ENCODE measurements at regions not wholly inside any gene's neighbourhood (a gene's known extent, or its start where the extent isn't known, plus 50 kb on each side); places are given as distances from the start of the nearest gene placed in this dataset.
"Not testable (repeated sequence)": the region's sequence is repeated elsewhere in the genome, so short reads cannot be mapped to it uniquely, and the experiment has no call there.

GRCh38 chr10:34907743-34908430 lies 92.8 kb upstream of the PARD3 start:
- no peak for DNase-seq

- DNase-seq, result peak; percentile 63
Observed at GRCh38 chr10:34906067-34906965, 91.2 kb upstream of the PARD3 start.

GRCh38 chr10:34905200-34905927 lies 90.3 kb upstream of the PARD3 start:
- no peak for DNase-seq

DNA sequence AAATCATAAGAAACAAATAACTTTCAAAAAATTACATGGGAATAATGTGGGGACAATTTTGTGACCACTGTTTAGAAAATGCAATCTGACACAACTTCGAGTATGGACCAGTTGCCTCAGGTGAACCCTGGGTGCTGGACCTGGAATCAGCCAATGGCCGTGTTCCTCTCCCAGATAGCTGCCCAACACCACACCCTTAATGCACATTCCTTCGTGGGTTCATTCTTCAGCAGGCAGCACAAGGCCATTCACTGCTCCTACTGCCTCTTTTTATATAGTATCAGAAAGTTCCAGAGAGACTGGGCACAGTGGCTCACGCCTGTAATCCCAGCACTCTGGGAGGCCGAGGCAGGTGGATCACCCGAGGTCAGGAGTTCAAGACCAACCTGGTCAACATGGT lies 89.1 kb upstream of the PARD3 start:
- DNase-seq, result no peak

DNA sequence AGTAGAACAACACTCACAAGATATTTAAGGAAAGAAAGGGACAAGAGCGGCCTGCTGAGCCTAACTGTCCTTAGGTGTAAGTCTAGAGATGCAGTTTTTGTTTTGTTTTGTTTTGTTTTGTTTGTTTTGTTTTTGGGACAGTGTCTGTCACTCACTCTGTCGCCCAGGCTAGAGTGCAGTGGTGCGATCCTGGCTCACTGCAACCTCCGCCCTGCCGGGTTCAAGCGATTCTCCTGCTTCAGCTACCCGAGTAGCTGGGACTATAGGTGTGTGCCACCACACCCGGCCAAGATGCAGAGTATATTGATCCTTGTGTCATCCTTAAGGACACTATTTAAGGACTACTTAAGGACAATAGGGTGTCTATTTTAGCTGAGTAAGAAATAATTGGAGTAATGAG lies 84.1 kb upstream of the PARD3 start:
- no peak for DNase-seq

- DNase-seq, result no peak
Observed at GRCh38 chr10:34895977-34896376, 80.9 kb upstream of the PARD3 start.

DNA sequence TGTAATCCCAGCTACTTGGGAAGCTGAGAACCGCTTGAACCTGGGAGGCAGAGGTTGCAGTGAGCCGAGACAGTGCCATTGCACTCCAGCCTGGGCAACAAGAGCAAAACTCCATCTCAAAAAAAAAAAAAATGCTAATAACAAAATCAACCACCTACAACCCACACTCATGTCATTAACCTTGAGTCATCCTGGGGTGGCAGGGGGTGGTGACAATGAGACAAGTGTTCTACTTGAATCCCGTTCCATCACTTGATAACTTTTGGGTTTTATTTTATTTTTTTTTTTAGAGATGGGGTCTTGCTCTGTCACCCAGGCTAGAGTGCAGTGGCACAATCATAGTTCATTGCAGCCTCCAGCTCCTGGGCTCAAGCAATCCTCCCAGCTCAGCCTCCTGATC lies 80.0 kb upstream of the PARD3 start:
- not testable (repeated sequence) for DNase-seq

DNA sequence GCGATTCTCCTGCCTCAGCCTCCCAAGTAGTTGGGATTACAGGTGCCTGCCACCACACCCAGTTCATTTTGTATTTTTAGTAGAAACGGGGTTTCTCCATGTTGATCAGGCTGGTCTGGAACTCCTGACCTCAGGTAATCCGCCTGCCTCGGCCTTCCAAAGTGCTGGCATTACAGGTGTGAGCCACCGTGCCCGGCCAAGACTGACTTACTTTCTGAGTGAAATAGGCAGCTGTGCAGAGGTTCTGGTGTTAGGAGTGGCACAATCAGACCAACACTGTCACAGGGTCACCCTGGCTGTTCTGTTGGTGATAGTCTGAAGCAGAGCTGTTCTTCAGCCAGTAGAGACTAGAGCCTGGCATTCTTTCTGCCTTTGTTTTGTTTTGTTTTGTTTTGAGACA lies 77.4 kb upstream of the PARD3 start:
- not testable (repeated sequence) for DNase-seq

- DNase-seq, result no peak
Observed at GRCh38 chr10:34890939-34891338, 75.8 kb upstream of the PARD3 start.

GRCh38 chr10:34889004-34889869 lies 74.1 kb upstream of the PARD3 start:
- no peak for DNase-seq

DNA sequence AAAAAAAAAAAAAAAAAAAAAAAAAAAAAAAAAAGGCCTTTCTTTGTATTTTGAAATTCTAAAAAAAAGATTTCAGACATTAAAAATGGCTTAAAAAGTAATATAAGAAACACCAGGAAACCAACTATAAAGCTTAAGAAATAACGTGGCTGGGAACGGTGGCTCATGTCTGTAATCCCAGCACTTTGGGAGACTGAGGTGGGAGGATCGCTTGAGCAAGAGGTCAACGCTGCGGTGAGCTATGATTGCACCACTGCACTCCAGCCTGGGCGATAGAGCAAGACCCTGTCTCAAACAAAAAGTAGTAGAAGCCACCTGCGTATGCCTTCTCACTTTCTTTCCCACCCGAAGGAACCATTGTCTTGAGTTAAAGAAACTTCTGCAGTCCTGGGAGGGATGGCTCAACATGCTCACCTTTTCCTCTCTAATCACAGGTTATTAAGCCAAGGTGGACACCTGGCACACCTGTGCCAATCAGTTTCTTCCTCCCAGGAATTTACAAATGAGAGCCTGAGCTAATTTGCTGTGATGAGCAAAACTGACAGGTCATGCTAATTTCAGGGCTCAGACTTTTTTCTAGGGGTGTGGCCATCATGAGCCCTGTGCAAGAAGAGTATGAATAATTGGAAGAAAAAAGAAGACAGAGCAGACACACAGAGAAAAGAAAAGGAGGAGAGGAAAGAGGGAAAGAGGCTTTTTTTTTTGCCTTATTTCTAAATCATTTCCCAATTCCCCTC lies 72.0 kb upstream of the PARD3 start:
- DNase-seq, result no peak

GRCh38 chr10:34885898-34886297 lies 70.8 kb upstream of the PARD3 start:
- no peak for DNase-seq

GRCh38 chr10:34885011-34885410 lies 69.9 kb upstream of the PARD3 start:
- DNase-seq, result no peak

- no peak for DNase-seq
Observed at GRCh38 chr10:34884272-34884952, 69.3 kb upstream of the PARD3 start.

DNA sequence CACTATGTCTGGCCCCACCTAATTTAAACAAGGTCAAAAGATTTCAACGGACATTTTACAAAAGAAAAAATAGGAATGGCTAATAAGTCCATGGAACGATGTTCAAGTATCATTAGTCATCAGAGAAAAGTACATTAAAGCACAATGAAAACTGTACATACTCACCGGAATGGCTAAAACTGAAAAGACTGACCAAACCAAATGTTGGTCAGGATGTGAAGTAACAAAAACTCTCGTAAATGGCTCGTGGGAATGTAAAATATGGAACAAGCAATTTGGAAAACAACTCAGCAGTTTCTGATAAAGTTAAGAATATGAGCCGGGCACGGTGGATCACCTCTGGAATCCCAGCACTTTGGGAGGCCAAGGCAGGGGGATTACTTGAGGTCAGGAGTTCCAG lies 65.7 kb upstream of the PARD3 start:
- no peak for DNase-seq

DNA sequence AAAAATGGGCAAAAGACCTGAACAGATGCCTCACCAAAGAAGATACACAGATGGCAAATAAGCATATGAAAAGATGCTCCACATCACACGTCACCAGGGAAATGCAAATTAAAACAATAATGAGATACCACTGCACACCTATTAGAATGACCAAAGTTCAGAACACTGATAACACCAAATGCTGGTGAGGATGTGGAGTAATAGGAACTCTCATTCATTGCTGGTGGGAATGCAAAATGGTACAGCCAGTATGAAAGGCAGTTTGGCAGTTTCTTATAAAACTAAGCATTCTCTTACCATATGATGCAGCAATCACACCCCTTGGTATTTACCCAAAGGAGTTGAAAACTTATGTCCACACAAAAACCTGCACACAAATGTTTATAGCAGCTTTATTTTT lies 63.6 kb upstream of the PARD3 start:
- not testable (repeated sequence) for DNase-seq

DNA sequence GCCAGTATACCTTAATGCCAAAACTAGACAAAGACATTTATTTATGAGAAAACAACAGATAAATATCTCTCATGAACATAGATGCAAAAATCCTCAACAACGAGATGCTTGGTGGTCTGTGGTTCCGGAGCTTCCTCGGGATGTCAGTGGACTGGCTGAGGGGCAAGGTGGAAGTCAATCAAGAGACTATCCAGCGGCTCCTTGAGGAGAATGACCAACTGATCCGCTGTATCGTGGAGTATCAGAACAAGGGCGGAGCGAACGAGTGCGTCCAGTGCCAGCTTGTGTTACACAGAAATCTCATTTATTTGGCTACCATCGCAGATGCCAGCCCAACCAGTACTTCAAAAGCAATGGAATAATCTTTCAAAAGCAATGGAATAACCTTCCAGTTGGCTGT lies 60.0 kb upstream of the PARD3 start:
- no peak for DNase-seq

DNA sequence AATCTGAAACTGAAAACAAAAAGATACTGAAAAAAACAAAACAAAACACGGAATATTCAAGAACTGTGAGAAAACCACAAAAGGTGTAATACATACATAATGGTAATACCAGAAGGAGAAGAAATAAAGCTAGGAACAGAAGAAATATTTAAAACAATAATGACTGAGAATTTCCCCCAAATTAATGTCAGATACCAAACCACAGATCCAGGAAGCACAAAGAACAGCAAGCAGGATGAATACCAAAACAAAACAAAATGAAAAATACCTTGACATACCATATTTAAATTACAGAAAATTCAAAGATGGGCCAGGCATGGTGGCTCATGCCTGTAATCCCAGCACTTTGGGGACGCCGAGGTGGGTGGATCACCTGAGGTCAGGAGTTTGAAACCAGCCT lies 57.7 kb upstream of the PARD3 start:
- no peak for DNase-seq

DNA sequence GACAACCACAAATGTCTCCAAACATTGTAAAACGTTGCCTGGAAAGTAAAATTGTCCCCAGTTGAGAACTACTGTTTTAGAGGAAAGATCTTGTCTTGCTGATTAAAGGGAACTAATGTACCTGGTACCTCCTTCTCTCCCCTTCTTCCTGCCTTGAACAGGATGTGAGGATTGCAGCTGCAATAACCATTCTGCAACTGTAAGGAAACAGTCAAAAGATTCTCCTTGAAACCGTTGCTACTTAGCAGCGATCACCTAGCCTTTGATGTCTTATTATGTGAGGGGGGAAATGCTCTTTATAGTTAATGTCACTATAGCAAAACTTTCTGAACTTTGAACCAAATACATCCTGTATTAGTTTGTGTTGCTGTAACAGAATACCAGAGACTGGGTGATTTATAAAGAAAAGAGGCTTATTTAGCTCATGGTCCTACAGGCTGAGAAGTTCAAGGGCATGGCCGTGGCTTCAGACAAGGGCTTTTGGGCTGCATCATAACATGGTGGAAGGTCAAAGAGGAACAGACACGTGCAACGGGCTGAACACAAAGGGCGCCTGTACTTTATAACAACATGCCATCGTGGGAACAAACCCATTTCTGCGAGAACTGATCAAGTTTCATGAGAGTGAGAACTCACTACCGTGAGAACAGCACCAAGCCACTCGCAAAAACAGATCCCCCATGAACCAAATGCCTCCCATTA lies 54.2 kb upstream of the PARD3 start:
- no peak for DNase-seq

DNA sequence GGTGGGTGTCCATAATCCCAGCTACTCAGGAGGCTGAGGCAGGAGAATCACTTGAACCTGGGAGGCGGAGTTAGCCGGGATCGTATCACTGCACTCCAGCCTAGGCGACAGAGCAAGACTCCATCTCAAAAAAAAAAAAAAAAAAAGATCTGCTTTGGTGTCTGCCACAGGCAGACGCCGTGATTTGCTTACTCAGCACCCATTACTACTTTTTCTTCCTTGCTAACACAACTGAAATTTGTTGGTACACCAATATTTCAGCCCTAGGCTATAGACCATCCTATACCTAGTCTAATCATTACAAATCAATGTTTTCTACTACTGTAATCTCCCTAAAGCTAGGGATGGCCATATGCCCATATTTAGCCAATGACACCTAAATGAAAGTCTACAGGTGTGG lies 53.5 kb upstream of the PARD3 start:
- no peak for DNase-seq

- DNase-seq, result no peak
Observed at GRCh38 chr10:34866848-34867247, 51.8 kb upstream of the PARD3 start.

Measured in NCI-H2107 (cell line).